ENCODE measurements at regions not wholly inside any gene's neighbourhood (a gene's known extent, or its start where the extent isn't known, plus 50 kb on each side); places are given as distances from the start of the nearest gene placed in this dataset.

GRCh38 chr2:5285872-5286769 is 406.1 kb upstream of the SOX11 start:
- TF ChIP-seq, protein P1, sequence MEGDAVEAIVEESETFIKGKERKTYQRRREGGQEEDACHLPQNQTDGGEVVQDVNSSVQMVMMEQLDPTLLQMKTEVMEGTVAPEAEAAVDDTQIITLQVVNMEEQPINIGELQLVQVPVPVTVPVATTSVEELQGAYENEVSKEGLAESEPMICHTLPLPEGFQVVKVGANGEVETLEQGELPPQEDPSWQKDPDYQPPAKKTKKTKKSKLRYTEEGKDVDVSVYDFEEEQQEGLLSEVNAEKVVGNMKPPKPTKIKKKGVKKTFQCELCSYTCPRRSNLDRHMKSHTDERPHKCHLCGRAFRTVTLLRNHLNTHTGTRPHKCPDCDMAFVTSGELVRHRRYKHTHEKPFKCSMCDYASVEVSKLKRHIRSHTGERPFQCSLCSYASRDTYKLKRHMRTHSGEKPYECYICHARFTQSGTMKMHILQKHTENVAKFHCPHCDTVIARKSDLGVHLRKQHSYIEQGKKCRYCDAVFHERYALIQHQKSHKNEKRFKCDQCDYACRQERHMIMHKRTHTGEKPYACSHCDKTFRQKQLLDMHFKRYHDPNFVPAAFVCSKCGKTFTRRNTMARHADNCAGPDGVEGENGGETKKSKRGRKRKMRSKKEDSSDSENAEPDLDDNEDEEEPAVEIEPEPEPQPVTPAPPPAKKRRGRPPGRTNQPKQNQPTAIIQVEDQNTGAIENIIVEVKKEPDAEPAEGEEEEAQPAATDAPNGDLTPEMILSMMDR (IDR thresholded peaks at IDR 0.05; ENCODE audit: insufficient read depth, low read length, poor library complexity, severe bottlenecking): no peak
- TF ChIP-seq EZH2phosphoT487 (conservative IDR thresholded peaks at IDR 0.05; ENCODE audit: low read length): no peak
